ENCODE measurements at regions not wholly inside any gene's neighbourhood (a gene's known extent, or its start where the extent isn't known, plus 50 kb on each side); places are given as distances from the start of the nearest gene placed in this dataset.
"Not testable (repeated sequence)": the region's sequence is repeated elsewhere in the genome, so short reads cannot be mapped to it uniquely, and the experiment has no call there.

GRCh38 chr4:151857368-151857767, 96.6 kb upstream of the GATB start:
- no peak for DNase-seq (ENCODE audit: low read depth)

- DNase-seq (ENCODE audit: low read depth) = no peak
These were observed 94.9 kb upstream of the GATB start for GRCh38 chr4:151855747-151856146.

DNA sequence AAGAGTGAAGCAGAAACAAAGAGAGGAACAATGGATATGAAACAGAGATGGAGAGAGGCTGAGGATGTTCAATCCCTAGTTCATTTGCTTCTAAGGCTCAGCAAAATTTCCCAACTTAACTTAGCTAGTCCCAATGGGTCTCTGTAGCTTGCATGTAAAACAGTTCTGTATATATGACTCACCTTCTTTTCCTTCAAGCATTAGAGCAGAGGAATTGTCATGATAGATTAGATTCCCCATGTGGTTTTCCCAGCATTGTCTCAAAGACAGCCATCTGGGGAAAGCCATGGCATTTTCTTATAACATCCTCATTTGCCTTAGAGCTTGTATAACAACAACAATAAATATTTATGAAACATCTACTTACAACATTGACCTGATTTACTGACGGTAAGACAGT, 93.9 kb upstream of the GATB start:
- peak; percentile 48 for DNase-seq (ENCODE audit: low read depth)

GRCh38 chr4:151853034-151853433, 92.2 kb upstream of the GATB start:
- DNase-seq (ENCODE audit: low read depth) = no peak

DNA sequence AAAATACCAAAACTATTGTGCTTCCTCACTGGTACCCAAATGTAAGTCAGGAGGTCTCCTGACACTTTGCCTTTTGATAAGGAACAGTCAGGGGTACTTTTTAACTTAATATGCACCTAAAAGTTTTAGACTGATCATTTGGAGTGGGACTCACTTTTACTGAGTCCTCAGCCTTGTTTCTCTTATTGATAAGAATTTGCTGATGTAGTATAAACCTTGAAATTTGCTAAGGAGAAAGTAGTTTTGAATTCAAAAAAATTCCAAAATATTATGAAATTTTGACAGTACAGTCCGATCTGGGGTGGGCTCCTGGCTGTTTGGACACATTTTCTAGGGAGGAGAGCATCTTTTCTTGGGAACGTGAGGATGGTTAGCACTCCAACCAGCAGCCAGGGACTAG, 91.4 kb upstream of the GATB start:
- no peak for DNase-seq (ENCODE audit: low read depth)

DNA sequence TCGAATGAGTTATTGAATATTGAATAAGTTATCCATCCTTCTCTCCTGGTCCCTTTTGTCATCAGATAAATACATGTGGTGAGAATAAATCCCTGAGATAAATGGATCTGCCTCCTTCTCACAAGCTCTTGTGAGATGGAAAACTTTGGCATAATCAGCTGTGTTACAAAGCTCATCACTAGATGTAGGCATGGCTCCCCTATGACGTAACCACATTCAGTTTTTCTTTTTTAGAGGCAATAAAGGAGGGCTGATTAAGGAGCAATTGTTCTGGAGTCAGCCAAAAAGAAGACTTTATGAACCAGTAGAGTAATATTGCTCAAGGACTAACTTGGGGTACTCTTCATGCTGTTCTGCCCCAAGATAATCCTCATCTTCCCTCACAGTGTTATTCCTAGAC, 90.5 kb upstream of the GATB start:
- DNase-seq (ENCODE audit: low read depth) = no peak

DNA sequence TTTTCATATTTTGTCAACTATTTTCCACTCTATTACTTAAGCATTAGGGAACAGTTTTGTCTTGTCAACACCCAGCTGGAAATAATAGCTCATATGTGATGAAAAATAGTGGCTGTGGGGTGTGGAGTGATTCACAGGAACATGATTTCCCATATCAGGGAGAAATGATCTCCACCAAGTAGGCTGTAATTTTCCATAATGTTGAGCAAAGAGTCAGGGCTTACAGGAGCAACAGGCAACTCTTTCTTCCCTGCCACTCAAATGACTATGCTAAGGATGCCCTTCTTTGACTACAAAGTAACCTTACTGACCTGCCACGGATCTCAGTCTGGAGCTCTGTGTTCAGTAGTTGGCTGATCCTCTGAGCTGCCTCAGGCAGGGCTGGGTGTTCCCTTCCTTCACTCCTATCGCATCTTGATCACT, 90.0 kb upstream of the GATB start:
- peak; percentile 25 for DNase-seq (ENCODE audit: low read depth)

DNA sequence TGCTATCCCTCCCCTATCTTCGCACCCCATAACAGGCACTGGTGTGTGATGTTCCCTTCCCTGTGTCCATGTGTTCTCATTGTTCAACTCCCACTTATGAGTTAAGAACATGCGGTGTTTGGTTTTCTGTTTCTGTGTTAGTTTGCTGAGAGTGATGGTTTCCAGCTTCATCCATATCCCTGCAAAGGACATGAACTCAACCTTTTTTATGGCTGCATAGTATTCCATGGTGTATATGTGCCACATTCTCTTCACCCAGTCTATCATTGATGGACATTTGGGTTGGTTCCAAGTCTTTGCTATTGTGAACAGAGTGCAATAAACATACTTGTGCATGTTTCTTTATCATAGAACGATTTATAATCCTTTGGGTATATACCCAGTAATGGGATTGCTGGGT, 84.7 kb upstream of the GATB start:
- DNase-seq (ENCODE audit: low read depth) = not testable (repeated sequence)

- no peak for DNase-seq (ENCODE audit: low read depth)
These were observed 81.7 kb upstream of the GATB start for GRCh38 chr4:151842430-151843079.

GRCh38 chr4:151841107-151841506, 80.3 kb upstream of the GATB start:
- DNase-seq (ENCODE audit: low read depth) = no peak

- no peak for DNase-seq (ENCODE audit: low read depth)
These were observed 74.7 kb upstream of the GATB start for GRCh38 chr4:151835467-151835866.

DNA sequence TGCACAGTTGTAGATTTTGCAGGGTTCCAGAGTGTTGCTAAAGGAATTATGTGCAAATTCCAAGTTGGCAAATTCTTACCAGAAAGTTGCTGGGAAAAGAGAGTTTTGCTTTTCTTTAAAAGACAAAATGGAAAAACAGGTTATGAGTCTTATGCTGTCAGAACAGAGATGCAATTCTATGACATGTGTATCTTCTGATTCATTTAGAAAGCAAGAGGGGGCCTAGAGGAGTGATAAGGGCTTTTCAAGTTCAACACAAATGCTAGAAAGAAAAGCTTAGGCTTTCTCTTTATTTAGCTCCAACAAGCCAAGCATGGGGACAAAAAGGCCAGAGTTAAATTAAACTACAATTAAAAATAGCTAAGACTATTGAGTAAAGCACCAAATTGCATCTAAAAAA, 72.4 kb upstream of the GATB start:
- no peak for DNase-seq (ENCODE audit: low read depth)

DNA sequence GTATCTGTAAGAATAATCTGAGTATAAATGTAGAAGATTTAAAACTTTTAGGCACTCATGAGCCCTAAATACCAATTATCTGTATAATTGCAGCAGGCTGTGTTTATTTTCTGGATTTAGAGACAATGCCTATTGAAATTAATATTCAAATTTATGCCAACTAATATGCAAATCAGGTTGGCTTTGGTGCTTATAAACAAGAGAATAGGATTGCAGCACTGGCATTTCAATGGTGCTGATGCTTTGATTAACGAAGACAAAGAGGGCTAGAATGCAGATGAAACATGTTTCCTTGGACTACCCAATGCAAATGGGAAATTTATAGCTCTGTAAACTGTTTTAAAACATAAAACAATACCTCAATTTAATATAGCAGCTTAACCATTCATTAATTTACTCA, 70.7 kb upstream of the GATB start:
- no peak for DNase-seq (ENCODE audit: low read depth)

- DNase-seq (ENCODE audit: low read depth) = no peak
These were observed 69.4 kb upstream of the GATB start for GRCh38 chr4:151830168-151830567.

DNA sequence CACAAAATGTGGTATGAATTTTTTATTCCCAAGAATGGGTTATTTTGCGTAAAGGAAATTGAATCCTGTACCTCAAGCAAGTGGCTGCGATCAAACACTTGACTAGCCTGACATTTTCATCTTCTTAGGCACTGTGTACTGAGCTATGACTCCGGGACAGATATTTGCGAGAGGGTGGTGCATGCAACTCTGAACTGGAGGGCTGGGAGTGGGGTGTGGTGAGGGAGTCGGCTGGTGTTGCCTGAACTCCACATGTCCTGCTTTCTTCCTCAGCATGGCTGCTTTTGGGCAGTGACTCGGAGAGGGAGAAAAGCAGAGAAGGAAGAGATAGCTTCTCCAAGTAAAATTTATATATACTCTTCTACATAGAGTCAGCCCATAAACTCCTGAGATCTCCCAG, 68.5 kb upstream of the GATB start:
- no peak for DNase-seq (ENCODE audit: low read depth)

- no peak for DNase-seq (ENCODE audit: low read depth)
These were observed 63.8 kb upstream of the GATB start for GRCh38 chr4:151824656-151825055.

DNA sequence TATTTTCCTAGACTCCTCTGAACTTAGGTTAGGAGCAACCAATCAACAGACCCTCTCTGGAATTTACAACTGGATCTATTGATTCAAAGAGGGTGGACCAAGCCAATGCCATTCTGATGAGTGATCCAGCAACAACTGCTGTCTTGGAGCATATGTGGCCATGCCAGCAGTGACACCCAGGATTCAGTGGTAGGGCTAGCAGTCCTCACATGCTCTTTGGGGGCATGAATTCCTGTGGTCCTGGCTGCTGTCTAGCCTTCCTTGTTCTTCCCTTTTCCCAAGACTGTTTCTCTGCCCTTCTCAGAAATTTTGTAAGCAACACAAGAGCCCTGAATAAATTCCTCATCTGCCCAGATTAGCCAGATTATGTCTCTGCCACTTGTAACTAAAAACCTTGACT, 61.5 kb upstream of the GATB start:
- no peak for DNase-seq (ENCODE audit: low read depth)

DNA sequence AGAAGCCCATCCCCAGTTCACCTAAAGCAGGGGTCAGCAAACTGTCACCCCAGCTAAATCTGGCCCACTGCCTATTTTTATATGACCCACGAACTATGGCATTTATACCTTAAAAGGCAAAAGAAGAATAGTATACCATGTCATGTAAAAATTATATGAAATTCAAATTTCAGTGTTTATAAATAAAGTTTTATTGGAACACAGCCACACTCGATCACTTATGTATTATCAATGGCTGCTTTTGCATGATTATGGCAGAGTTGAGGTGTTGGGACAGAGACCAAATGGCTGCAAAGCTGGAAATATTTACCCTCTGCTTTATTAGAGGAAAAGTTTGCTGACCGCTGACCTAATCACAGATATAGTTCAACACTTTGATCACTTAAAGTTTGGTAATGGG, 59.2 kb upstream of the GATB start:
- DNase-seq (ENCODE audit: low read depth) = no peak

DNA sequence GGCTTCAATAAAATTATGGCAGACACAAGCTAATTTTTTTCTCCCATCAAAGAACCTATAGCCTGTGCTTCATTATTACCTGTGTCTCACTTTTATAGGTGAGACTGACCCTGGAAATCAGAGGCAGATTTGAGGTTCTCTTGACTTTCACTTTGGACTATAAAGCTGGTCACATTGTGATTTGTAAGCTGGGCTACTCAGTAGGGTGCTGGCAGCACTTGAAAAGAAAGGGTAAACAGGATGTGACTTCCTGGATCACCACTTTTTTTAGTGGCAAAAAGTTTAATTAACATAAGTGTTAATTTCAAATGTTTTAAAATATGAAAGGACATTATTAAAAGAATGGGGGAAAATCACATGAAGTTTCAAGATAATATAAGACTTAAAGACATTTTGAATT, 50.6 kb upstream of the GATB start:
- DNase-seq (ENCODE audit: low read depth) = no peak

All from RPMI7951 (cell line).